Adrenal gland (tissue), 5 donors: ENCODE measurements at regions not wholly inside any gene's neighbourhood (a gene's known extent, or its start where the extent isn't known, plus 50 kb on each side); places are given as distances from the start of the nearest gene placed in this dataset.

ENCODE experiments used
- CTCF ChIP-seq, 6 experiments: fragments of 450-650 bp in 4 of 6; fragments of 200-600 bp in 2 of 6; sonication (generic) in 1 of 6; IDR thresholded peaks; 1 replicate in 5 of 6; 2 replicates in 1 of 6; pipeline versions ENCODE4 v1.5.1 to v1.8.0; 2016 to 2021; ENCODE audit warnings: antibody characterized with exemption in 6 of 6, mild to moderate bottlenecking in 2 of 6, moderate library complexity in 1 of 6
- POLR2A ChIP-seq, 2 donors: fragments of 450-650 bp; IDR thresholded peaks; one replicate each; pipeline ENCODE4 v1.6.1; 2017; ENCODE audit warnings: antibody characterized with exemption in 2 of 2, mild to moderate bottlenecking in 2 of 2, moderate library complexity in 1 of 2
- donor health status: DM: no; HTN: no; CAD: no.

GRCh38 chr1:93751377-93752250, 70.0 kb upstream of the BCAR3 start:
- TF ChIP-seq CTCF (IDR thresholded peaks at IDR 0.05): no peak
- no peak for TF ChIP-seq POLR2A (IDR thresholded peaks at IDR 0.05)
